ENCODE measurements at regions not wholly inside any gene's neighbourhood (a gene's known extent, or its start where the extent isn't known, plus 50 kb on each side); places are given as distances from the start of the nearest gene placed in this dataset.
"Not testable (repeated sequence)": the region's sequence is repeated elsewhere in the genome, so short reads cannot be mapped to it uniquely, and the experiment has no call there.

DNA sequence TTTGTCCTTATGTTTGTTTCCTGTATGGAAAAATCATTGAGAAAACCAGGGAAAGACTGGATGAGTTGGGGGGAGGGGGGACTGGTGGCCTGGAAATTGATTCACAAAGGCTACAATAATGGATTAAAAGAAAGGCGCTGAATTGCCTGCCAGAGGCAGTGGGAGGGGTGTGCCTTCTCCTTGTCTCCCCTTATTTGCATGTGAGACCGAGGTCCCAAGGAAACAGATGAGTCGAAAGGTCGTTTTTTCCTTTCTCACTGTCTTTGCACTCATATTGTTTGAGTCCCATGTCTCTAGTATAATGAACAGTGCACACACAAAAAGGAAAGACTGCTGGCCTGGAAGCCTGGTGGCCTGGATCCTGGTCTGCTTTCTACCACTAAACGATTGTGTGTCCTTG lies 86.6 kb upstream of the ZDHHC15 start:
- H3K36me3 Mint-ChIP-seq: no peaks in the 10 kb centered on the region
- Histone ChIP-seq H3K27ac (ENCODE audit: insufficient read depth, low read length, poor library complexity, severe bottlenecking) (no peak overlapping the region), H3K36me3 (ENCODE audit: control insufficient read depth, insufficient read depth, low read length) (no peaks in the 10 kb centered on the region), H3K4me1 (ENCODE audit: control insufficient read depth, insufficient read depth, low read length, poor library complexity, severe bottlenecking) (no peaks in the 10 kb centered on the region), H3K27me3 (ENCODE audit: control insufficient read depth, insufficient read depth, low read length) (no peaks in the 10 kb centered on the region), H3K4me3 (ENCODE audit: low read depth, low read length) (no peak overlapping the region), H3K9me3 (ENCODE audit: control insufficient read depth in 2 of 2, low read length in 2 of 2) (no peaks in the 10 kb centered on the region)
- no peaks in the 10 kb centered on the region for H3K27me3 Mint-ChIP-seq
- H3K4me3 Mint-ChIP-seq: no peak overlapping the region
- H3K9me3 Mint-ChIP-seq: peaks cover 0 to 8% (median 0%) of the 10 kb centered on the region in 7 donors
- ATAC-seq (ENCODE audit: low read depth in 2 of 2) (no peak), DNase-seq (no peak)
- H3K27ac Mint-ChIP-seq: no peak overlapping the region
- H3K4me1 Mint-ChIP-seq: no peaks in the 10 kb centered on the region

GRCh38 chrX:75603833-75604232 lies 81.0 kb upstream of the ZDHHC15 start:
- H3K27ac Mint-ChIP-seq: no peak overlapping the region
- no peaks in the 10 kb centered on the region for H3K27me3 Mint-ChIP-seq
- no peaks in the 10 kb centered on the region for H3K36me3 Mint-ChIP-seq
- Histone ChIP-seq H3K27me3 (ENCODE audit: control insufficient read depth, insufficient read depth, low read length) (no peaks in the 10 kb centered on the region), H3K27ac (ENCODE audit: insufficient read depth, low read length, poor library complexity, severe bottlenecking) (no peak overlapping the region), H3K9me3 (ENCODE audit: control insufficient read depth in 2 of 2, low read length in 2 of 2) (no peaks in the 10 kb centered on the region), H3K4me1 (ENCODE audit: control insufficient read depth, insufficient read depth, low read length, poor library complexity, severe bottlenecking) (no peaks in the 10 kb centered on the region), H3K36me3 (ENCODE audit: control insufficient read depth, insufficient read depth, low read length) (no peaks in the 10 kb centered on the region), H3K4me3 (ENCODE audit: low read depth, low read length) (no peak overlapping the region)
- H3K4me3 Mint-ChIP-seq: no peak overlapping the region
- no peak for ATAC-seq (ENCODE audit: low read depth in 2 of 2)
- DNase-seq: peak in 2 of 3 donors; percentile 31 to 41
- H3K9me3 Mint-ChIP-seq: peaks cover 0 to 2% (median 0%) of the 10 kb centered on the region in 7 donors
- peaks cover 0 to 2% (median 0%) of the 10 kb centered on the region in 4 donors for H3K4me1 Mint-ChIP-seq

DNA sequence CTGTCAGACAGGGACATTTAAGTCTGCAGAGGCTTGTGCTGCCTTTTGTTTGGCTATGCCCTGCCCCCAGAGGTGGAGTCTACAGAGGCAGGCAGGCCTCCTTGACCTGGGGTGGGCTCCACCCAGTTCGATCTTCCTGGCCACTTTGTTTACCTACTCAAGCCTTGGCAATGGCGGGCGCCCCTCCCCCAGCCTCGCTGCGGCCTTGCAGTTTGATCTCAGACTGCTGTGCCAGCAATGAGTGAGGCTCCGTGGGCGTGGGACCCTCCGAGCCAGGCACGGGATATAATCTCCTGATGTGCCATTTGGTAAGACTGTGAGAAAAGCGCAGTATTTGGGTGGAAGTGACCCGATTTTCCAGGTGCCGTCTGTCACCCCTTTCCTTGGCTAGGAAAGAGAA lies 79.2 kb upstream of the ZDHHC15 start:
- not testable (repeated sequence) for H3K27me3 Mint-ChIP-seq; H3K9me3 ChIP-seq (ENCODE audit: control insufficient read depth in 2 of 2, low read length in 2 of 2); H3K4me3 ChIP-seq (ENCODE audit: low read depth, low read length); H3K36me3 Mint-ChIP-seq; H3K36me3 ChIP-seq (ENCODE audit: control insufficient read depth, insufficient read depth, low read length); H3K27ac ChIP-seq (ENCODE audit: insufficient read depth, low read length, poor library complexity, severe bottlenecking); H3K4me1 ChIP-seq (ENCODE audit: control insufficient read depth, insufficient read depth, low read length, poor library complexity, severe bottlenecking); H3K4me1 Mint-ChIP-seq; H3K9me3 Mint-ChIP-seq; H3K27me3 ChIP-seq (ENCODE audit: control insufficient read depth, insufficient read depth, low read length); ATAC-seq (ENCODE audit: low read depth in 2 of 2); H3K4me3 Mint-ChIP-seq; DNase-seq; H3K27ac Mint-ChIP-seq

- Mint-ChIP-seq H3K4me1 (peaks cover 0 to 1% (median 0%) of the 10 kb centered on the region in 4 donors), H3K27ac (no peak overlapping the region), H3K36me3 (no peaks in the 10 kb centered on the region), H3K4me3 (no peak overlapping the region), H3K9me3 (peaks cover 0 to 2% (median 0%) of the 10 kb centered on the region in 7 donors), H3K27me3 (no peaks in the 10 kb centered on the region)
- Histone ChIP-seq H3K4me1 (ENCODE audit: control insufficient read depth, insufficient read depth, low read length, poor library complexity, severe bottlenecking) (no peaks in the 10 kb centered on the region), H3K36me3 (ENCODE audit: control insufficient read depth, insufficient read depth, low read length) (no peaks in the 10 kb centered on the region), H3K4me3 (ENCODE audit: low read depth, low read length) (no peak overlapping the region), H3K9me3 (ENCODE audit: control insufficient read depth in 2 of 2, low read length in 2 of 2) (no peaks in the 10 kb centered on the region), H3K27me3 (ENCODE audit: control insufficient read depth, insufficient read depth, low read length) (no peaks in the 10 kb centered on the region), H3K27ac (ENCODE audit: insufficient read depth, low read length, poor library complexity, severe bottlenecking) (no peak overlapping the region)
- ATAC-seq (ENCODE audit: low read depth in 2 of 2) (no peak), DNase-seq (no peak)
Observed at GRCh38 chrX:75596178-75596577, 73.3 kb upstream of the ZDHHC15 start.

DNA sequence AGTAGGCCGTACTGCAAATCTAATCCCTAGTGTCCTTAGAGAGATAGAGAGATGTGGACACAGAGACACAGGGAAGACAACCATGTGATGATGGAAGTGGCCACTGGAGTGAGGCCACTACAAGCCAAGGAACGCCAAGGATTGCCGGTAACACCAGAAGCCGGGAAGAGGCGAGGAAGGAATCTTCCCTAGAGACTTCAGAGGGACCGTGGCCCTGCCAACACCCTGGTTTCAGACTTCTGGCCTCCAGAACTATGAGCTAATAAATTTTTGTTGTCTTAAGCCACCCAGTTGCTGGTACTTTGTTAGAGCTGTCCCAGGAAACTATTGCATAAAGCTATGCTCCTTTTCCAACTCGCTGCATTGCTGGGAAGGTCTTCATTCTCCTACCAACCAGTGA lies 70.3 kb upstream of the ZDHHC15 start:
- not testable (repeated sequence) for H3K4me1 ChIP-seq (ENCODE audit: control insufficient read depth, insufficient read depth, low read length, poor library complexity, severe bottlenecking); H3K4me1 Mint-ChIP-seq; H3K27me3 Mint-ChIP-seq; H3K27ac ChIP-seq (ENCODE audit: insufficient read depth, low read length, poor library complexity, severe bottlenecking); H3K27me3 ChIP-seq (ENCODE audit: control insufficient read depth, insufficient read depth, low read length); DNase-seq; ATAC-seq (ENCODE audit: low read depth in 2 of 2); H3K36me3 Mint-ChIP-seq; H3K9me3 ChIP-seq (ENCODE audit: control insufficient read depth in 2 of 2, low read length in 2 of 2); H3K9me3 Mint-ChIP-seq; H3K4me3 ChIP-seq (ENCODE audit: low read depth, low read length); H3K36me3 ChIP-seq (ENCODE audit: control insufficient read depth, insufficient read depth, low read length); H3K4me3 Mint-ChIP-seq
- H3K27ac Mint-ChIP-seq: peak overlapping the region in 1 of 3 donors; percentile 48

DNA sequence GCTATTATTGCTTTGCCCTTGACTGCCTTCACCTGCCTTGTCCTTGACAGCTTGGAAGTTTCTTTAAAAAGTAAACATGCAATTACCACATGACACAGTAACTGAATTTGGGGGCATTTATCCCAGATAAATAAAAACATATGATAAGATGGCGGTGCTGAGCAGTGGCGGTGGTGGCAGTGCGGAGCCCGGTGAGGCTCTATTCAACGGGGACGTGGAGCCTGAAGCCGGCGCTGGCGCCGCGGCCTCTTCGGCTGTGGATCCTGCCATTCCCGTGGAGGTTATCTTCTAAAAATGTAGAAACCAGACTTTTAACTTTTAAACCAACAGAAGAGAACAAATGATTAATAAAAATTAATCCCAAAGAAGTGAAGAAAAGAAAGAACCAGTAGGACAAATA lies 59.7 kb upstream of the ZDHHC15 start:
- H3K9me3 Mint-ChIP-seq: peaks cover 0 to 2% (median 0%) of the 10 kb centered on the region in 7 donors
- DNase-seq: no peak

More for the DNA sequence above, 59.7 kb upstream of the ZDHHC15 start:
- H3K27me3 Mint-ChIP-seq: no peaks in the 10 kb centered on the region
- Histone ChIP-seq H3K27me3 (ENCODE audit: control insufficient read depth, insufficient read depth, low read length) (no peaks in the 10 kb centered on the region), H3K27ac (ENCODE audit: insufficient read depth, low read length, poor library complexity, severe bottlenecking) (no peak overlapping the region), H3K4me3 (ENCODE audit: low read depth, low read length) (no peak overlapping the region), H3K4me1 (ENCODE audit: control insufficient read depth, insufficient read depth, low read length, poor library complexity, severe bottlenecking) (no peaks in the 10 kb centered on the region), H3K9me3 (ENCODE audit: control insufficient read depth in 2 of 2, low read length in 2 of 2) (no peaks in the 10 kb centered on the region), H3K36me3 (ENCODE audit: control insufficient read depth, insufficient read depth, low read length) (no peaks in the 10 kb centered on the region)
- no peak overlapping the region for H3K4me3 Mint-ChIP-seq
- no peak overlapping the region for H3K27ac Mint-ChIP-seq
- H3K4me1 Mint-ChIP-seq: no peaks in the 10 kb centered on the region
- no peak for ATAC-seq (ENCODE audit: low read depth in 2 of 2)
- H3K36me3 Mint-ChIP-seq: no peaks in the 10 kb centered on the region
